ENCODE measurements at regions not wholly inside any gene's neighbourhood (a gene's known extent, or its start where the extent isn't known, plus 50 kb on each side); places are given as distances from the start of the nearest gene placed in this dataset.

DNA sequence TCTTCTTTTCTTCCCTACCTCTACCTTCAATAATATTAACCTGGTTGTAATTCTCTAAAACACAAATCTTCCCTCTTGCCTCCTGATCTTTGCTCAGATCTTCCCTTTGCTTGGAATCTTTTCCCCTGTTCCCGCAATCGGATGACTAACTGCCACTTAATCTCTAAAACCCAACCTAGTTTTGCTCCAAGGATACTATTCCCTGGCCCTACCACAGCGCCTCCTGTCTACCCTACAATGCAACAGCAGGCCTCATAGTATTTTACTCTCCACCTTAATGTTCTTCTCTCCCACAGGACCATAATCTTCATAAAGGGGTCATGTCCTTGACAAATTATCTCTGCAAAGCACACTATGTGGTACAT, 246.8 kb upstream of the TNP1 start:
- no peak for DNase-seq (ENCODE audit: low spot score)
- Histone ChIP-seq H3K27me3 (no peaks in the 10 kb centered on the region), H3K4me3 (no peak overlapping the region), H3K4me2 (no peak overlapping the region), H4K20me1 (ENCODE audit: insufficient read depth, poor library complexity, severe bottlenecking) (no peaks in the 10 kb centered on the region), H3K9me3 (ENCODE audit: low read depth) (no peaks in the 10 kb centered on the region), H3K27ac (no peak overlapping the region), H3K36me3 (replicated peaks; ENCODE audit: insufficient read depth, low read depth) (no peaks in the 10 kb centered on the region), H3K79me2 (no peaks in the 10 kb centered on the region), H3K4me1 (ENCODE audit: insufficient read depth) (peaks cover 4% of the 10 kb centered on the region), H3K9me2 (replicated peaks; ENCODE audit: insufficient read depth) (no peaks in the 10 kb centered on the region), H2AFZ (no peak overlapping the region)
- no peak for TF ChIP-seq EZH2 (IDR thresholded peaks at IDR 0.05; ENCODE audit: borderline replicate concordance)
- TF ChIP-seq, protein P1, sequence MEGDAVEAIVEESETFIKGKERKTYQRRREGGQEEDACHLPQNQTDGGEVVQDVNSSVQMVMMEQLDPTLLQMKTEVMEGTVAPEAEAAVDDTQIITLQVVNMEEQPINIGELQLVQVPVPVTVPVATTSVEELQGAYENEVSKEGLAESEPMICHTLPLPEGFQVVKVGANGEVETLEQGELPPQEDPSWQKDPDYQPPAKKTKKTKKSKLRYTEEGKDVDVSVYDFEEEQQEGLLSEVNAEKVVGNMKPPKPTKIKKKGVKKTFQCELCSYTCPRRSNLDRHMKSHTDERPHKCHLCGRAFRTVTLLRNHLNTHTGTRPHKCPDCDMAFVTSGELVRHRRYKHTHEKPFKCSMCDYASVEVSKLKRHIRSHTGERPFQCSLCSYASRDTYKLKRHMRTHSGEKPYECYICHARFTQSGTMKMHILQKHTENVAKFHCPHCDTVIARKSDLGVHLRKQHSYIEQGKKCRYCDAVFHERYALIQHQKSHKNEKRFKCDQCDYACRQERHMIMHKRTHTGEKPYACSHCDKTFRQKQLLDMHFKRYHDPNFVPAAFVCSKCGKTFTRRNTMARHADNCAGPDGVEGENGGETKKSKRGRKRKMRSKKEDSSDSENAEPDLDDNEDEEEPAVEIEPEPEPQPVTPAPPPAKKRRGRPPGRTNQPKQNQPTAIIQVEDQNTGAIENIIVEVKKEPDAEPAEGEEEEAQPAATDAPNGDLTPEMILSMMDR (IDR thresholded peaks at IDR 0.05; ENCODE audit: poor library complexity): peak; percentile 39
- 76% methylated on average over 3 of the region's 3 CpGs for WGBS (ENCODE audit: low lambda C conversion rate, missing lambda C conversion rate)

DNA sequence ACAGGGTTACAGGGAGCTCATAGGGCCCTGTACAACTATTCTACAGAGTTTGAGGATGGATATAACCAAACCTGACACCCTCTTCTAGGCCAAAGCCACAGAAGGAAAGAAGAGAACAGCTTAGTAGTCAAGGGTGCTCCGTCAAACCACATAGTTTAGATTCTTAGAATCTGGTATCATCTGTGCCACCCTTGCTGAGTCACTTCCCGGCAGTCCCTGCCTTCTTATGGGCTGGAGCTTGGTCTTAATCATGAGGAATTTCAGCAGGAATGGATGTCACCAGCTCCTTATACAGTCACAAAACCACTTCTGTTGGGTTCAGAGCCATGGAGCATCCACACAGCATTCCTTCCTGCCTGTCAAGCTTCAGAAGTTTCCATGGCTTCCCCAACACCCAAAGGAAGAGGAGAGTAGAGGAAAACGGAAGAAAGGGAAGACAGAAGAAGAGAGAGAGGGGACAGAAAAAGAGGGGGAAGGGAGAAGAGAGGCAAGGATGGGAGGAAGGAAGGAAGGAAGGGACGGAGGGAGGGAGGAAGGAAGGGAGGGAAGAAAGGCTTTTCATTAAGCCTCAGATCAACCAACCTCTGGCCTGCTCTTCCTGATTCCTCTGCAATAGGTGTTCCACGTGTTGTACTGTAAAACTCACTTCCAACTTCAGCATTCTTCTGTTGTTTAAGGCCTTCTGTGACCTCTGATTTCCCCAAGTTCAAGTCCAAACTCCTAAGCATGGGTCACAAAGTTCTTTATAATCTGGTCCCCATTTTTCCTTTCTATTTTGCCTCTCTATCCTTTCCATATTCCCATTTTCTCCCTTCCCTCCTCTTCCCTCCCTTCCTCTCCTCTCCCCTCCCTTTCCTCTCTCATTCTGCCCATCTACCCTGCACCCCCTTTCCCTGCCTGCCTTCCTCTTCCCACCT, 246.1 kb upstream of the TNP1 start:
- TF ChIP-seq EZH2 (IDR thresholded peaks at IDR 0.05; ENCODE audit: borderline replicate concordance) (no peak), EZH2phosphoT487 (IDR thresholded peaks at IDR 0.05; ENCODE audit: low read depth, severe bottlenecking, unreplicated experiment) (no peak)
- TF ChIP-seq, protein P1 (IDR thresholded peaks at IDR 0.05; ENCODE audit: poor library complexity): no peak
- DNase-seq (ENCODE audit: low spot score): peak; percentile 24
- no peaks in the 10 kb centered on the region for H3K36me3 ChIP-seq (replicated peaks; ENCODE audit: insufficient read depth, low read depth)
- H3K27me3 ChIP-seq: no peaks in the 10 kb centered on the region
- peaks cover 4% of the 10 kb centered on the region for H3K4me1 ChIP-seq (ENCODE audit: insufficient read depth)
- H3K27ac ChIP-seq: peak overlapping the region; percentile 41
- no peaks in the 10 kb centered on the region for H3K9me2 ChIP-seq (replicated peaks; ENCODE audit: insufficient read depth)
- H3K9me3 ChIP-seq (ENCODE audit: low read depth): no peaks in the 10 kb centered on the region
- H2AFZ ChIP-seq: no peak overlapping the region
- 71% methylated on average over 4 of the region's 5 CpGs for WGBS (ENCODE audit: low lambda C conversion rate, missing lambda C conversion rate)
- no peak overlapping the region for H3K4me2 ChIP-seq
- H3K4me3 ChIP-seq: no peak overlapping the region
- H4K20me1 ChIP-seq (ENCODE audit: insufficient read depth, poor library complexity, severe bottlenecking): no peaks in the 10 kb centered on the region
- H3K79me2 ChIP-seq: no peaks in the 10 kb centered on the region

DNA sequence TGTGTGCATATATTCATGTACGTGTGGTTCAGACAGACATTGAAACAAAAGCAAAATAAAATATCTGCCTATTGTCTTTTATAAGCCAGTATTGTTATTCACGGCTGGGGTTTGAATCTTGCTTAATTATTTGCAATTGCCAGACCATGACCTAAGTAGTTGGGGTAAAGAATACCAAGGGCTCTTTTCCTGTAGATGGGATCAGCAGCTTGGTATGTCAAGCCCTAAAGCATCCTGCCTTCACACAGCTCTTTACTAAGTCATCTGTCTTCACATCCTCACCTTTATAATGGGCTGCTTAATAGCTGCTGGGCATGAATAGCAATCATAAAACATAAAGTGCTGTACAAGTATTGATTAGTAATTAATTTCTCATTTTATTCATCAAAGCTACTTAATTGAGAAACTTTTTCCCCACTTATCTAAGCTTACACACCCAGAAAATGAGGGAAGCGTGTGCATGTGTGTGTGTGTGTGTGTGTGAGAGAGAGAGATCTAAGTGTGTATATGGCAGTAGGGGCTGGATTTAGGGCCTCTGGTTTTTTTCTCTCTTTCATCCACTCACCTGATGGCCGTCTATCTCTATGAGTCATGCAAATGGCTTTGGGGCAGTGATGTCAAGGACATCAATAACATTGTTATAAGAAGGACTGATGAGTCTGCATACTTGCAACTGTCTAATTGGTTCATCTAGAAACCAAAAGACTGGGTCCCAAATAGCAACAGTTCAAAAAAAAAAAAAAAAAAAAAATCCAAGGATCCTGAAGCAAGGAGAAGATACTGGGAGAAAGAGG, 244.1 kb upstream of the TNP1 start:
- WGBS (ENCODE audit: low lambda C conversion rate, missing lambda C conversion rate): 72% methylated on average over 4 of the region's 4 CpGs
- H3K36me3 ChIP-seq (replicated peaks; ENCODE audit: insufficient read depth, low read depth): no peaks in the 10 kb centered on the region
- H3K4me3 ChIP-seq: no peak overlapping the region
- H2AFZ ChIP-seq: no peak overlapping the region
- no peaks in the 10 kb centered on the region for H3K79me2 ChIP-seq
- H4K20me1 ChIP-seq (ENCODE audit: insufficient read depth, poor library complexity, severe bottlenecking): no peaks in the 10 kb centered on the region
- H3K4me2 ChIP-seq: no peak overlapping the region
- no peak overlapping the region for H3K27ac ChIP-seq
- H3K9me2 ChIP-seq (replicated peaks; ENCODE audit: insufficient read depth): no peaks in the 10 kb centered on the region
- no peak for DNase-seq (ENCODE audit: low spot score)
- H3K27me3 ChIP-seq: no peaks in the 10 kb centered on the region
- TF ChIP-seq EZH2 (IDR thresholded peaks at IDR 0.05; ENCODE audit: borderline replicate concordance) (no peak), EZH2phosphoT487 (IDR thresholded peaks at IDR 0.05; ENCODE audit: low read depth, severe bottlenecking, unreplicated experiment) (no peak)
- TF ChIP-seq, protein P1 (IDR thresholded peaks at IDR 0.05; ENCODE audit: poor library complexity): no peak
- no peaks in the 10 kb centered on the region for H3K9me3 ChIP-seq (ENCODE audit: low read depth)
- H3K4me1 ChIP-seq (ENCODE audit: insufficient read depth): peaks cover 4% of the 10 kb centered on the region
